ENCODE measurements at regions not wholly inside any gene's neighbourhood (a gene's known extent, or its start where the extent isn't known, plus 50 kb on each side); places are given as distances from the start of the nearest gene placed in this dataset.

DNA sequence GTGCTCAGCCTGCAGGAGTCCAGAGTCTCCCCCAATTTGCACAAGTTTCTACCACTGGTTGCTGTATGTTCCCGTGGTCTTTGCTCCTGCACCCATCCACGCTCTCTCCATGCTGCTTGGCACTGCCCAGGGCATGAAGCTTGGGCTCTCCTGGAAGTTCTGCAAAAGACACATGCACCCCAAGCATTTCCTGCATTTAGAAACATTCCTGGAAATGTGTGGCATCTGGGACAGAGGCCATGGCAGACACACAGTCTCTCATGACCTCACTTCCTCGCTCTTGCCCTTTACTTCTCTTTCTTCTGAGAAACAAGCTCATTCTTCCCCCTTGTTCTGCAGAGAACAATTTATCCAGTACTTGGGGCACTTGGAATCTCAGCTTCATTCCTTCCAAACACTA is 489.5 kb downstream of the BUD13 start:
- H3K36me3 ChIP-seq (ENCODE audit: control insufficient read depth in 2 of 3, insufficient read depth in 3 of 3, low read length in 3 of 3) = no peaks in the 10 kb centered on the region
- no peak for DNase-seq
- H3K27me3 ChIP-seq (ENCODE audit: control insufficient read depth, insufficient read depth, low read length) = no peaks in the 10 kb centered on the region
- H3K4me3 ChIP-seq (ENCODE audit: low read length in 3 of 3) = no peak overlapping the region
- intact Hi-C loops (cut with DNase I) = no loop called here
- H3K27ac ChIP-seq (ENCODE audit: low read depth in 2 of 2, low read length in 2 of 2) = no peak overlapping the region
- no peak overlapping the region for H3K9ac ChIP-seq (ENCODE audit: low read length in 3 of 3)
- TF ChIP-seq CTCF (IDR thresholded peaks at IDR 0.05; ENCODE audit: borderline replicate concordance, extremely low read depth, insufficient read depth) = no peak
- FAIRE-seq = no peak
- no peaks in the 10 kb centered on the region for H3K9me3 ChIP-seq (ENCODE audit: control insufficient read depth in 2 of 3, insufficient read depth in 1 of 3, low read length in 3 of 3)
- no peaks in the 10 kb centered on the region for H3K4me1 ChIP-seq (ENCODE audit: control insufficient read depth in 2 of 3, insufficient read depth in 2 of 3, low read depth in 1 of 3, low read length in 3 of 3)

DNA sequence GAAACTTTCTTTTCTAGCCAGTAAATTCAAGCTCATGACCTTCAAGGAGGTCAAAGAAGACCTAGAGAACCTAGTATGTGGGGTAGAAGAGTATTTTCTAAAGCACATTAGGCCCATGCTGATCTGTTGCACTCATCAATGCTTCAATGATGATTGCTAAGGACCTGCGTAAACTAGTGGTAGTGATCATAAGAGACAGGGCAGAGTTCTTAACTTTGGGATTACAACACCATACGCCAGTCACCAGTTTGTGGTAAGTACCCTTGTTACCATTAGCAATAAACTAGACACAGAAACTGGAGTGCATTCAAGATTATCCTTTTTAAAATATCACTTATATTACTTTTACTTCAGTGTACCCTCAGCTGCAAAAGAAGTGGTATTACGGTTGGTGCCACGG is 490.3 kb downstream of the BUD13 start:
- Histone ChIP-seq H3K9ac (ENCODE audit: low read length in 3 of 3) (no peak overlapping the region), H3K4me3 (ENCODE audit: low read length in 3 of 3) (no peak overlapping the region), H3K36me3 (ENCODE audit: control insufficient read depth in 2 of 3, insufficient read depth in 3 of 3, low read length in 3 of 3) (no peaks in the 10 kb centered on the region), H3K9me3 (ENCODE audit: control insufficient read depth in 2 of 3, insufficient read depth in 1 of 3, low read length in 3 of 3) (no peaks in the 10 kb centered on the region), H3K27ac (ENCODE audit: low read depth in 2 of 2, low read length in 2 of 2) (no peak overlapping the region), H3K27me3 (ENCODE audit: control insufficient read depth, insufficient read depth, low read length) (no peaks in the 10 kb centered on the region), H3K4me1 (ENCODE audit: control insufficient read depth in 2 of 3, insufficient read depth in 2 of 3, low read depth in 1 of 3, low read length in 3 of 3) (no peaks in the 10 kb centered on the region)
- DNase-seq (no peak), FAIRE-seq (no peak)
- intact Hi-C loops (cut with DNase I) = no loop called here
- no peak for TF ChIP-seq CTCF (IDR thresholded peaks at IDR 0.05; ENCODE audit: borderline replicate concordance, extremely low read depth, insufficient read depth)

DNA sequence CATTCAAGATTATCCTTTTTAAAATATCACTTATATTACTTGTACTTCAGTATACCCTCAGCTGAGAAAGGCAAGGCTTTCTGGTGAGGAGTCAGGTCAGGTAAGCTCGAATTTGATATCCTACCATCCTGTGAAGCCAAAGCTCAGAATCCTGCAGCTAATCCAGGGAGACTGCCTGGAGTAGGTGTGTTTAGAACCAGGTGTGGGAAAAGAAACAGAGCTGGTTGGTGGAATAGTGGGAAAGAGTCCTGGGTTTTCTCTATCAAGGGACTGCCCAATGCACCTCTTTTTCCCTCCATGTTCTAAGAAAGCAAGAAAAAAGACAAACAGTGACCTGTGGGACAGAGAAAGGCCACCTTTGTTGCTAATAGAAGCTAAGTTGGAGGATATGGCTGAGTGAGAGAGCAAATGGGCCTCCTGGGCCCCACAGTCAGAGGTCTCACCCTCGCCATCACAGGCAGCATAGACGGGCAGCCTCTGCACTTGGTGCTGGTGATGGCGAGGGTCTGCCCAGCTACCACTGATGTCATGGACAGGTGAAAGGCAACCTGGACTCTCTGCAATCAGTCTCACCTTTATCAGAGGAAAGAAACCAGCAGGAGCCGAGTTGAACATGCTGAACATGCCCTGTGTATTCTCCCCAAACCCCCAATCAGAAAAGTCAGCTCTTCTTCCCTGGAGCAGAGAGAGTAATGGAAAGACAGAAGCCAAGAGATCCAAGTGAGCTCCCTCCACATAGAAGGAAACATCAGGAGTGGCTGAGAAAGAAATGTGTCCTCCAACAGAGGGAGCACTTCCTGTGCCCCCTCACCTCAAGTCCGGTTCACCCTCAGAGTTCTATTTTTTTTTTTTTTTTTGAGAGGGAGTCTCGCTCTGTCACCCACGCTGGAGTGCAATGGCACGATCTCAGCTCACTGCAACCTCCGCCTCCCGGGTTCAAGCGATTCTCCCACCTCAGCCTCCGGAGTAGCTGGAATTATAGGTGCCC is 491.3 kb downstream of the BUD13 start:
- Histone ChIP-seq H3K9me3 (ENCODE audit: control insufficient read depth in 2 of 3, insufficient read depth in 1 of 3, low read length in 3 of 3) (no peaks in the 10 kb centered on the region), H3K9ac (ENCODE audit: low read length in 3 of 3) (no peak overlapping the region), H3K4me1 (ENCODE audit: control insufficient read depth in 2 of 3, insufficient read depth in 2 of 3, low read depth in 1 of 3, low read length in 3 of 3) (peaks cover 0 to 3% (median 0%) of the 10 kb centered on the region in 3 donors), H3K36me3 (ENCODE audit: control insufficient read depth in 2 of 3, insufficient read depth in 3 of 3, low read length in 3 of 3) (no peaks in the 10 kb centered on the region), H3K27me3 (ENCODE audit: control insufficient read depth, insufficient read depth, low read length) (no peaks in the 10 kb centered on the region), H3K27ac (ENCODE audit: low read depth in 2 of 2, low read length in 2 of 2) (no peak overlapping the region), H3K4me3 (ENCODE audit: low read length in 3 of 3) (no peak overlapping the region)
- TF ChIP-seq CTCF (IDR thresholded peaks at IDR 0.05; ENCODE audit: borderline replicate concordance, extremely low read depth, insufficient read depth) = no peak
- DNase-seq = no peak
- FAIRE-seq = no peak
- intact Hi-C loops (cut with DNase I) = no loop called here
